GM21515 (cell line): ENCODE measurements at regions not wholly inside any gene's neighbourhood (a gene's known extent, or its start where the extent isn't known, plus 50 kb on each side); places are given as distances from the start of the nearest gene placed in this dataset.
"Not testable (repeated sequence)": the region's sequence is repeated elsewhere in the genome, so short reads cannot be mapped to it uniquely, and the experiment has no call there.

Source experiments
- ATAC-seq: cut with Tn5 transposase; IDR thresholded peaks from one replicate; pipeline ENCODE4 v1.9.1; 2021; ENCODE audit not compliant: unreplicated experiment

- not testable (repeated sequence) for ATAC-seq
Measured at GRCh38 chr12:84154991-84155930, 757.3 kb downstream of the SLC6A15 start.

- ATAC-seq: not testable (repeated sequence)
Measured at GRCh38 chr12:84154439-84154990, 758.1 kb downstream of the SLC6A15 start.

DNA sequence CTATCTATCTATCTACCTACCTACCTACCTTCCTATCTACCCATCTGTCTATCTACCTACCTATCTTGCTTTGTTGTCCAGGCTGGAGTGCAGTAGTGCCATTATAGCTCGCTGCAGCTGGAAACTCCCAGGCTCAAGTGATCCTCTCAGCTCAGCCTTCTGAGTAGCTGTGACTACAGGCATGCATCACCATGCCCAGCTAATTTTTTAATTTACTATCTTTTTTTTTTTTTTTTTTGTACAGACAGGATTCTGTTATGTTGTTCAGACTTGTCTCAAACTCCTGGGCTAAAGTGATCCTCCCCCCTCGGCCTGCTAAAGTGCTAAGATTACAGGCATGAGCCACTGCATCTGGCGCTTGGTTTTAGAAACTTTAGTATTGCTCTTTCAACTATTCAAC is 762.4 kb downstream of the SLC6A15 start:
- ATAC-seq: no peak

- no peak for ATAC-seq
Measured at GRCh38 chr12:84148335-84148734, 764.3 kb downstream of the SLC6A15 start.

DNA sequence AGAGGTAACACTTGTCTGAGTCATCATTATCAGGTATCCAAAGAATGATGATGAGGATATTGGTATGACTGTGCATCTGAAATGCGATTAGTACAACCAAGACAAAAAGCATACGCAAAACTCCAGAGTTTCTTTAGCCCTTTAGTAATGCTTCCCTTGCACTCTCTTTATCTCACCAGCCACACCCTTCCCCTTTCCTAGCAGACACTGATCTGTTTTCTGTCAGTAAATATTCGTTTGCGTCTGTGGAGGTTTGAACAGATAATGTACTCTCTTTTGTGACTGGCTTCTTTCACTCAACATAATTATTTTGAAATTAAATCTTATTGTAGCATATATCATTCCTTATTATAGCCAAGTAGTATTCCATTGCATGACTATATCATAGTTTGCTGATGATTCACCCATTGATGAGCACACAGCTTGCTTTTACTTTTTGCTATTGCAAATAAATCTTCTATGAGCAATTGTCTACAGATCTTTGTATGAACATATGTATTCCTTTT is 775.7 kb downstream of the SLC6A15 start:
- no peak for ATAC-seq

DNA sequence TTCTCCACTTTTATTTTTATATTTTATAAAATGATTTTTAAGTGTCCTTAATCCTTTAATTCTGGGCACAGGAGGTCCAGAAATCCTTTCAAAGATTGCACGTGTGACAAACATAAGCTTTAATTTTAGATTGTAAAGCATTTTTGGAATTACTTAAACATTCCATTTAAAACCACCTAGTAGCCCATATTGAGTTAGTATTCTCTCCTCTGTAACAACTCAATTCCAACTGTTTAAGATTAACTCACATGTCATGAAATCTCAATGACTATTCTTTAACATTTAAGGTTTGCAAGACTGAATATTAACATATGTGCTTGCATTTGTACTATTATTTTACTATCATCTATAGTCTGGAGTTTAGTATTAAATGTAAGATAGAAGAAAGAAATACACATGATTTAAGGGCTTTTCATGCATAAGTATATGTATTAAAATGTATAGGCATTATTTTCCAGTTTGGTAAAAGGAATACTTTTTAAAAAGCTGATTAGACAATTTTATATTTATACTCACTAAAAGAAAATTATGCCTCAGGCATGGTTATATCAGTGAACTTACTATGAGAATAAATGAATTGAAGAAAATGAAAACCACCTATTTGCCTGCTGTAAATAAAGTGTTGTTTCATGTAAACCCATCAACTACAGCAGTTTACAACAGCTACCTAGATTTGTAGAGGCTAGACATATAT is 776.9 kb downstream of the SLC6A15 start:
- no peak for ATAC-seq

DNA sequence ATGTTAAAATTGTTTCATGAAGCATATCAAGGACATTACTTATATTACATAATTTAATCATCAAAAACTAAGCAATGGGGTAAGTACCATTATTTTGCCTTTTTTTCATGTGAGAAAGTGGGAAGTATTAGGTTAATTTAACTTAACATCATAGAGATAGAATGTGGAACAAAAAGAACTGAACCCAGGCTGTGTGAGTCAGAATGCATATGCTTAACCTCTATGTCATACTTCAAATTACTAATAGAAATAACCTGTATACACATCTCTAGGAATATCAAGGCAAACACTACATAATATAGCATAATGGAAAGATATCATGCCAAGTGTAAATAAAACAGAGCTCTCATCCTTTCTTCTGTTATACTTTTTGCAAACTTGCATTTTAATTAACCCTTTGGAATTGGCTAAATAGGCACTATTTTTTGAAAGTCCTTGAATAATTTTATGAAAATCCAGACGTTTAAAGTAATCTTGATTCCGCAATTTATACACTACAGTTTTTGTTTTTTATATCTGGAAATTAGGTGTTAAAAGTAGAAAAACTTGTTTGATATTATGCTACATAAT is 777.7 kb downstream of the SLC6A15 start:
- ATAC-seq: no peak

DNA sequence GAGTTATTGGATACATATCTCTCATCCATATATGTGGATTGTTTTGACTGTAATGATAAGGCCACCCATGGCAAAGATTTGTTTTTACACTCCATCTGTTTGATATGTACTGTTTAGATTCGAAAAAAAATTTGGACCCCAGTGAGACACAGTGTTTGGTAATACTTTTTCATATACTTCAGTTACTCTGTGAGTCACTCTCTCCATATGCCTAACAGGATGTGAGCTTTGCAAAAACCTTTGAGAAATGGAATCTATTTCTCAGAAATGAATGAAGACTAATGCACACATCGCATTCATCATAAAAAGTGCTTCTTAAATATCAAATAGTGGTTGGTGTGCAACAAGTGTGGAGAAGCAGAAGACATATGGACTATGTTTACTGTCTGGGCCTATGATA is 781.5 kb downstream of the SLC6A15 start:
- ATAC-seq: no peak

GRCh38 chr12:84128117-84128991 is 784.2 kb downstream of the SLC6A15 start:
- no peak for ATAC-seq

DNA sequence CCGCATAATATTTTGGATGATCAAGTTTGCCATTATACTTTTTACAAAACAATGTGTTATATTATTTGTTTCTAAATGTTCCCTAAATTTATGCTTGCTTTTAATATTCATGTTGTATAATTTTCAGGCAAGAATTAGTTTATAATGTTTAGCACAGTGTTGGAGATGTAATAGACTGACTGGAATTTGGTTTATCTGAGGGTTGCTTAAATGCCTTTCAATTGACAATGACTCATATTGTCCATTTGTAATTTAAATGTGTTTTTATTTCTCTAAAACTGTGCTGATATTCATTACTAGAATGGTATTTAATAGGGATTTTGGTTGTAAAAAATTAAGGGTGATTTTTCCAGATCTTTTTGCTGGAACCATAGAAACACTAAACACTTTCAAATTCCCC is 788.4 kb downstream of the SLC6A15 start:
- ATAC-seq: no peak

DNA sequence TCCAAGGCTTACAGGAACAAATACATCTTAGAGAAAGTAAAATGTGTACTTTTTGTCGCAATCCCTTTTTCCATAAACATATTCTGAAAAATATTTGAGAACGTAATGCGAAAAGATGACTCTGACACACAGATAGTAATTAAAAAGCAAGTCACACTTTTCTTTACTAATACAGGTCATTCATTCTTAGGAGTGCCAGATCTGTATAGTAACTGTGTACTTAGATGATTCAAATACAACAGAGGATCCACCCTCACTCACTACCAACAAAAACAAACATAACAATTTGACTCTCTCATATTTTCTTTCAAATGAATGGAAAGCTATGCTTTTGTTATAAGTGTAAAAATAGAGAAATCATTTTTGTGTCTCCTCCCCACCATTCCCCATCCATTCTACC is 795.4 kb downstream of the SLC6A15 start:
- no peak for ATAC-seq

DNA sequence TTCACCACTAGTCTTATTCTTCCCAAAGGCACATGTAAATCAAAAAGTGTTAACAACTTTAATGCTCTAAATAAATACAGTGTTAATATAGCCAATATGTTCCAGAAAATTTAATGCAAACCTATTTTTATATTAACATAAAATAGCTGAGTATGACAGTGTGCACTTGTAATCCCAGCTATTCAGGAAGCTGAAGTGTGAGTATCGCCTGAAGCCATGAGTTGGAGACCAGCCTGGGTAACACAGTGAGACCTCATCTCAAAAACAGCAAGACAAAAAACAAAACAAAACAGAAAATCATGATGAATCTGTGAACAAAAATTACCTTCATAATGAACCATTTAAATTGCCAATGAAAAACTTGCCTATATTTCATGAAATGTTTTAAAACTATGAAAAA is 798.9 kb downstream of the SLC6A15 start:
- no peak for ATAC-seq

DNA sequence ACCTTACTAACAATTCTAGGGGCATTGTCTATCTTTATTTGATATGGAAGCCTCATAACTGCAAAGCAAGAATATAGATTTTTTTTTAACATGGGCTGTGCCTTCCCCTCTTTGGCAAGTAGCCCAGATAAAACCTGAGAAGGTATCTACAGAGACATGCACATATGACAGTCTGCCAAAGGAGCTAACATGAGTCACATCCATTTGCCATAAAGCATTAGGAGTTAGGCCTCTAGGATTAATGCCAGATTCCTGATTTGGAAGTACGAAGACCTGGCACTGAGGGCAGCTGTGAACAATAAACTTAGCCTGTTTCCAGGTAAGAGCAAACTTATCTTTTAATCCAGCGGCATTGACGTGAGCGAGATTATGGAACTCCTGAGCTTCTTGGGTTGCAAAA is 808.7 kb downstream of the SLC6A15 start:
- ATAC-seq: not testable (repeated sequence)

GRCh38 chr12:84101963-84102362 is 810.6 kb downstream of the SLC6A15 start:
- not testable (repeated sequence) for ATAC-seq

DNA sequence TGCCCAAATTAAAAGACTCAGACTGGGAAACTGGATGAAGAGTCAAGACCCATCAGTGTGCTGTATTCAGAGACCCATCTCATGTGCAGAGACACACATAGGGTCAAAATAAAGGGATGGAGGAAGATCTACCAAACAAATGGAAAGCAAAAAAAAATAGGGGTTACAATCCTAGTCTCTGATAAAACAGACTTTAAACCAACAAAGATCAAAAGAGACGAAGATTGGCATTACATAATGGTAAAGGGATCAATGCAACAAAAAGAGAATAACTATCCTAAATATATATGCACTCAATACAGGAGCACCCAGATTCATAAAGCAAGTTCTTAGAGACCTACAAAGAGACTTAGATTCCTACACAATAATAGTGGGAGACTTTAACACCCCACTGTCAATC is 813.0 kb downstream of the SLC6A15 start:
- ATAC-seq: not testable (repeated sequence)

- no peak for ATAC-seq
Measured at GRCh38 chr12:84091651-84092050, 820.9 kb downstream of the SLC6A15 start.

GRCh38 chr12:84089356-84089755 is 823.2 kb downstream of the SLC6A15 start:
- ATAC-seq: no peak

DNA sequence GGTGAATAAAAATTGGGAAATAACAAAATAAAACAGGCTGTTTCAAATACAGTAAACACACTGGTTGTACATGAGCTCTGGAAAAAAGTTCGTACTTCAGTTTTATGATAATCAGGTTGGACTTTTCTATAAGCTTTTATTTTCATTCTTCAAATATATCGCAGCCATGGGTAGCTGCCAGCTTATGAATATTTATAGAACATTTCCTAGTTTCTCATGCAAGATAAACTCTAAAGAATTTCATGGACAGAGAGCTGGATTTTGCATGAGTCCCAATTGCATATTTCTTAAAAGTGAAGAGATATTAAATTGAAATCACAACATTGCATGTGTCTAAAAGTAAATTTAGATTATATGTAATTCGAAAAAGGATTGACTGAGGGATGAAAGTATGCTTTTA is 827.6 kb downstream of the SLC6A15 start:
- no peak for ATAC-seq

DNA sequence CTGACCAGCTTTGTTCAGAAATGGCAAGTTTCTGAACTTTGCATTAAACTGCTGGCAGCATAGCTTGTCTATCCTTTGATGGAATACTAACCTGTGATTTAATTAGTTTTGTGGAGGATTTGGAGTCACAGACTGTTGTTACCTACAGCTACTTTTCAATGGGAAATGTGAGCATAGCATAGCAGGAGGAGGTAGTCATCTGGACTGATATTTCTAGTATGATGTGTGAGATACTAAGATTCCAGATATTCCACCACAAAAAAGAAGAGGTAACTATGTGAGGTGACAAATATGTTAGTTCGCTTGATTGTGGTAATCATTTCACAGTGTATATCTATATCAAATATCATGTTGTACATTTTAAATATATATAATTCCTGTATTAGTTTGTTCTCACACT is 833.0 kb downstream of the SLC6A15 start:
- no peak for ATAC-seq

GRCh38 chr12:84077679-84078078 is 834.9 kb downstream of the SLC6A15 start:
- no peak for ATAC-seq
